ENCODE measurements at regions not wholly inside any gene's neighbourhood (a gene's known extent, or its start where the extent isn't known, plus 50 kb on each side); places are given as distances from the start of the nearest gene placed in this dataset.

DNA sequence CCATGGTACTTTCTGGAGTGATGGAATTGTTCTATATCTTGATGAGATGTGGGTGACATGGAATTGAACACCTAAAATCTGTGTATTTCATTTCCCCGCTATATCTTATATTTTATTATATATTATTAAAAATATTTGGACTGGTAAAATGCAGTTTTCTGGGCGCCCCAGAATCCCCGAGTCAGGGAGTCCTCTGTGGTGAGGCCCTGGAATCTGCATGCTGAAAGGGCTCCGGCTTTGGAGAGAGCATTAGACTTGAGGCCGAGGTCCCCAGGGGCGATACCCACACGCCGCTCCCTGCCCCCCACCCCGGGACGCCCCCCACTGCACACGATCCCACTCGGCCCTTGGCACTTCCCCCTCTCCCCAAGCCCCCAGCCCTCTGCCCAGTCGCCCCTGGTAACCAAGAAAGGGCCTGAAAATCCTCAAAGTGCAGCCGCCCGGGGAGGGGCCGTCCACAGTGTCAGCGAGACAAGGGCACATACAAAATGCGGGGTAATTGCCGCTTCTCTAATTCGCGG, 126.0 kb downstream of the ZFP36L2 start:
- TF ChIP-seq, protein P1, sequence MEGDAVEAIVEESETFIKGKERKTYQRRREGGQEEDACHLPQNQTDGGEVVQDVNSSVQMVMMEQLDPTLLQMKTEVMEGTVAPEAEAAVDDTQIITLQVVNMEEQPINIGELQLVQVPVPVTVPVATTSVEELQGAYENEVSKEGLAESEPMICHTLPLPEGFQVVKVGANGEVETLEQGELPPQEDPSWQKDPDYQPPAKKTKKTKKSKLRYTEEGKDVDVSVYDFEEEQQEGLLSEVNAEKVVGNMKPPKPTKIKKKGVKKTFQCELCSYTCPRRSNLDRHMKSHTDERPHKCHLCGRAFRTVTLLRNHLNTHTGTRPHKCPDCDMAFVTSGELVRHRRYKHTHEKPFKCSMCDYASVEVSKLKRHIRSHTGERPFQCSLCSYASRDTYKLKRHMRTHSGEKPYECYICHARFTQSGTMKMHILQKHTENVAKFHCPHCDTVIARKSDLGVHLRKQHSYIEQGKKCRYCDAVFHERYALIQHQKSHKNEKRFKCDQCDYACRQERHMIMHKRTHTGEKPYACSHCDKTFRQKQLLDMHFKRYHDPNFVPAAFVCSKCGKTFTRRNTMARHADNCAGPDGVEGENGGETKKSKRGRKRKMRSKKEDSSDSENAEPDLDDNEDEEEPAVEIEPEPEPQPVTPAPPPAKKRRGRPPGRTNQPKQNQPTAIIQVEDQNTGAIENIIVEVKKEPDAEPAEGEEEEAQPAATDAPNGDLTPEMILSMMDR (conservative IDR thresholded peaks at IDR 0.05): no peak
- TF ChIP-seq EZH2 (IDR thresholded peaks at IDR 0.05; ENCODE audit: low read depth): no peak

Data from PC-9 (cell line).